HG02678 (cell line): ENCODE measurements at regions not wholly inside any gene's neighbourhood (a gene's known extent, or its start where the extent isn't known, plus 50 kb on each side); places are given as distances from the start of the nearest gene placed in this dataset.
"Not testable (repeated sequence)": the region's sequence is repeated elsewhere in the genome, so short reads cannot be mapped to it uniquely, and the experiment has no call there.

Experiments
- ATAC-seq: cut with Tn5 transposase; IDR thresholded peaks from one replicate; pipeline ENCODE4 v1.9.1; 2021; ENCODE audit warnings: mild to moderate bottlenecking, moderate library complexity; ENCODE audit not compliant: unreplicated experiment

- no peak for ATAC-seq
These were observed 86.3 kb upstream of the CNIH3 start for GRCh38 chr1:224529844-224530243.

GRCh38 chr1:224533517-224533916 is 82.6 kb upstream of the CNIH3 start:
- no peak for ATAC-seq

GRCh38 chr1:224534731-224535130 is 81.4 kb upstream of the CNIH3 start:
- no peak for ATAC-seq

- ATAC-seq = no peak
These were observed 80.5 kb upstream of the CNIH3 start for GRCh38 chr1:224535641-224536040.

GRCh38 chr1:224539971-224540370 is 76.1 kb upstream of the CNIH3 start:
- ATAC-seq = no peak

- ATAC-seq = no peak
These were observed 75.6 kb upstream of the CNIH3 start for GRCh38 chr1:224540535-224540934.

GRCh38 chr1:224541072-224541790 is 74.9 kb upstream of the CNIH3 start:
- no peak for ATAC-seq

- no peak for ATAC-seq
These were observed 74.1 kb upstream of the CNIH3 start for GRCh38 chr1:224541901-224542630.

- ATAC-seq = no peak
These were observed 73.2 kb upstream of the CNIH3 start for GRCh38 chr1:224542783-224543440.

GRCh38 chr1:224543453-224543852 is 72.7 kb upstream of the CNIH3 start:
- ATAC-seq = no peak

- ATAC-seq = no peak
These were observed 71.6 kb upstream of the CNIH3 start for GRCh38 chr1:224544346-224545110.

GRCh38 chr1:224545571-224545970 is 70.5 kb upstream of the CNIH3 start:
- no peak for ATAC-seq

- ATAC-seq = no peak
These were observed 67.4 kb upstream of the CNIH3 start for GRCh38 chr1:224548676-224549075.

- ATAC-seq = not testable (repeated sequence)
These were observed 64.9 kb upstream of the CNIH3 start for GRCh38 chr1:224551189-224551588.

- ATAC-seq = no peak
These were observed 62.1 kb upstream of the CNIH3 start for GRCh38 chr1:224554056-224554455.

GRCh38 chr1:224554620-224555259 is 61.4 kb upstream of the CNIH3 start:
- ATAC-seq = no peak

GRCh38 chr1:224558904-224559303 is 57.2 kb upstream of the CNIH3 start:
- ATAC-seq = no peak

- no peak for ATAC-seq
These were observed 56.0 kb upstream of the CNIH3 start for GRCh38 chr1:224559981-224560728.

- ATAC-seq = not testable (repeated sequence)
These were observed 53.2 kb upstream of the CNIH3 start for GRCh38 chr1:224562881-224563280.

GRCh38 chr1:224563666-224564065 is 52.5 kb upstream of the CNIH3 start:
- no peak for ATAC-seq
